GM23338 (cell line): ENCODE measurements at regions not wholly inside any gene's neighbourhood (a gene's known extent, or its start where the extent isn't known, plus 50 kb on each side); places are given as distances from the start of the nearest gene placed in this dataset.

ENCODE experiments used
- ATAC-seq: fragments of 200-7000 bp; cut with Tn5 transposase; 3 replicates; pipeline ENCODE4 v1.9.1; 2020
- DNase-seq: peaks from one replicate; pipeline ENCODE4 v3.0.0-alpha.2; 2015; ENCODE audit warnings: low spot score
- H2AFZ ChIP-seq: fragments of 200-600 bp; sonication (generic); 2 replicates; pipeline ENCODE4 v1.8.0; 2016; ENCODE audit warnings: antibody characterized with exemption, mild to moderate bottlenecking, moderate library complexity
- H3F3A ChIP-seq: fragments of 200-600 bp; sonication (generic); replicated peaks from 2 replicates; pipeline ENCODE4 v1.8.0; 2017; ENCODE audit warnings: antibody characterized with exemption, mixed run types, low read depth
- H3K27ac ChIP-seq: fragments of 200-600 bp; sonication (generic); 2 replicates; pipeline ENCODE4 v1.6.1; 2016; ENCODE audit warnings: low read depth
- H3K27me3 ChIP-seq: fragments of 200-600 bp; sonication (generic); 2 replicates; pipeline ENCODE4 v1.8.0; 2016; ENCODE audit warnings: mild to moderate bottlenecking, mixed run types, moderate library complexity; ENCODE audit not compliant: insufficient read depth
- H3K36me3 ChIP-seq: fragments of 200-600 bp; sonication (generic); 2 replicates; pipeline ENCODE4 v1.8.0; 2016; ENCODE audit warnings: mild to moderate bottlenecking; ENCODE audit not compliant: insufficient read depth
- H3K4me1 ChIP-seq: fragments of 200-600 bp; sonication (generic); 2 replicates; pipeline ENCODE4 v1.8.0; 2016; ENCODE audit warnings: mild to moderate bottlenecking, moderate library complexity; ENCODE audit not compliant: insufficient read depth
- H3K4me2 ChIP-seq: fragments of 200-600 bp; sonication (generic); 2 replicates; pipeline ENCODE4 v1.7.1; 2017; ENCODE audit warnings: mixed run types
- H3K4me3 ChIP-seq: fragments of 200-600 bp; sonication (generic); 2 replicates; pipeline ENCODE4 v1.6.1; 2016; ENCODE audit warnings: mixed run types
- H3K79me2 ChIP-seq: fragments of 200-600 bp; sonication (generic); replicated peaks from 2 replicates; pipeline ENCODE4 v1.8.0; 2017; ENCODE audit warnings: mild to moderate bottlenecking; ENCODE audit not compliant: insufficient read depth
- H3K9me2 ChIP-seq: fragments of 200-600 bp; sonication (generic); 2 replicates; pipeline ENCODE4 v1.8.0; 2017; ENCODE audit not compliant: insufficient read depth
- H4K20me1 ChIP-seq: fragments of 200-600 bp; sonication (generic); replicated peaks from 2 replicates; pipeline ENCODE4 v1.8.0; 2017; ENCODE audit warnings: mild to moderate bottlenecking; ENCODE audit not compliant: insufficient read depth
- H3K27ac Mint-ChIP-seq: 2 replicates; pipeline ENCODE4 v1.8.0; 2020; ENCODE audit warnings: inconsistent platforms, mild to moderate bottlenecking, moderate library complexity, mixed read lengths
- H3K27me3 Mint-ChIP-seq: 3 replicates; pipeline ENCODE4 v1.8.0; 2022; ENCODE audit warnings: low read depth, mild to moderate bottlenecking, moderate library complexity, mixed read lengths, inconsistent platforms; ENCODE audit not compliant: insufficient read depth, poor library complexity
- H3K36me3 Mint-ChIP-seq: 3 replicates; pipeline ENCODE4 v1.8.0; 2021; ENCODE audit warnings: low read depth, mild to moderate bottlenecking, inconsistent platforms, moderate library complexity, mixed read lengths
- H3K4me1 Mint-ChIP-seq: 3 replicates; pipeline ENCODE4 v1.8.0; 2020; ENCODE audit warnings: mild to moderate bottlenecking, inconsistent platforms, mixed read lengths
- H3K4me3 Mint-ChIP-seq: 3 replicates; pipeline ENCODE4 v1.8.0; 2021; ENCODE audit warnings: moderate library complexity, mild to moderate bottlenecking, inconsistent platforms, mixed read lengths
- H3K9me3 Mint-ChIP-seq: 3 replicates; pipeline ENCODE4 v1.8.0; 2020; ENCODE audit warnings: moderate library complexity, mild to moderate bottlenecking, inconsistent platforms, mixed read lengths
- CREB1 ChIP-seq: fragments of 250-450 bp; sonication (Bioruptor Pico); IDR thresholded peaks from 2 replicates; pipeline ENCODE4 v1.5.0; 2020; ENCODE audit warnings: low read depth, mild to moderate bottlenecking, moderate library complexity
- EZH2 ChIP-seq: fragments of 200-600 bp; sonication (generic); IDR thresholded peaks from one replicate; pipeline ENCODE4 v1.8.0; 2017; ENCODE audit warnings: antibody characterized with exemption, mild to moderate bottlenecking, low read depth; ENCODE audit not compliant: unreplicated experiment
- EZH2phosphoT487 ChIP-seq: fragments of 200-600 bp; sonication (generic); IDR thresholded peaks from one replicate; pipeline ENCODE4 v1.8.1; 2018; ENCODE audit warnings: antibody characterized with exemption; ENCODE audit not compliant: unreplicated experiment
- JUNB ChIP-seq: IDR thresholded peaks from one replicate; pipeline ENCODE4 v1.6.1; 2016; ENCODE audit warnings: antibody characterized with exemption; ENCODE audit not compliant: unreplicated experiment
- NANOG ChIP-seq: IDR thresholded peaks from 2 replicates; pipeline ENCODE4 v1.6.1; 2016; ENCODE audit warnings: antibody characterized with exemption, borderline replicate concordance
- STAT1 ChIP-seq: IDR thresholded peaks from one replicate; pipeline ENCODE4 v1.6.1; 2016; ENCODE audit warnings: antibody characterized with exemption; ENCODE audit not compliant: unreplicated experiment
- ZNF331 ChIP-seq: fragments of 250-450 bp; sonication (Bioruptor Pico); IDR thresholded peaks from 2 replicates; pipeline ENCODE4 v1.5.0; 2020; ENCODE audit warnings: low read depth, mild to moderate bottlenecking, moderate library complexity
- TF ChIP-seq, protein P1 (sequence below): IDR thresholded peaks from one replicate; pipeline ENCODE4 v1.6.1; 2018; ENCODE audit warnings: antibody characterized with exemption; ENCODE audit not compliant: unreplicated experiment
- TF ChIP-seq, protein P2 (sequence below): IDR thresholded peaks from 2 replicates; pipeline ENCODE4 v1.6.1; 2016; ENCODE audit warnings: antibody characterized with exemption

- Histone ChIP-seq H2AFZ (peak overlapping the region; percentile 94), H3K27me3 (peaks cover 35% of the 10 kb centered on the region)
These were observed 419.4 kb downstream of the UQCRFS1 start for GRCh38 chr19:28793391-28794168.

DNA sequence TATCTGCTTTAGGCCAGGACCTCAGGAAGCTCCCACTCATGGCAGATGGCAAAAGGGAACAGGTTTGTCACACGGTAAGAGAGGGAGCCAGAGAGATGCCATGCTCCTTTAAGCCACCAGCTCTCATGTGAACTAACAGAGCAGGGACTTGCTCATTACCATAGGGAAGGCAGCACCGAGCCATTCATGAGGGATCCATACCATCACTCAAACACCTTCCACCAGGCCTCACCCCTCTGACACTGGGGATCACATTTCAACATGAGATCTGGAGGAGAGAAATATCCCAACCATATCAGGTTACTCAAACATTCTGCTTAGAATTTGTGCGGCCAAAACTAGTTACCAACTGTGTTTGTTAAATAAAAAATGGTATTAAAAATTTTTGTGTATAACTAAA is 427.0 kb downstream of the UQCRFS1 start:
- Mint-ChIP-seq H3K9me3 (peaks cover 17% of the 10 kb centered on the region), H3K27me3 (no peaks in the 10 kb centered on the region), H3K27ac (no peak overlapping the region), H3K4me1 (peaks cover 5% of the 10 kb centered on the region; the same call in 2 of the 3 replicates), H3K36me3 (no peaks in the 10 kb centered on the region), H3K4me3 (no peak overlapping the region)
- Histone ChIP-seq H3K4me2 (no peak overlapping the region), H3K4me1 (0 out of 2 replicates have a peak, but pooled peaks cover 3% of the 10 kb centered on the region), H3K79me2 (no peaks in the 10 kb centered on the region), H3K27ac (no peak overlapping the region), H3K27me3 (no peaks in the 10 kb centered on the region), H3K4me3 (no peak overlapping the region), H4K20me1 (no peaks in the 10 kb centered on the region), H3K36me3 (no peaks in the 10 kb centered on the region), H3F3A (no peaks in the 10 kb centered on the region), H2AFZ (no peak overlapping the region), H3K9me2 (peaks cover 3% of the 10 kb centered on the region; the same call in 1 of the 2 replicates)
- peak; percentile 71 for DNase-seq
- ATAC-seq: peak; percentile 100
- TF ChIP-seq, protein P1, sequence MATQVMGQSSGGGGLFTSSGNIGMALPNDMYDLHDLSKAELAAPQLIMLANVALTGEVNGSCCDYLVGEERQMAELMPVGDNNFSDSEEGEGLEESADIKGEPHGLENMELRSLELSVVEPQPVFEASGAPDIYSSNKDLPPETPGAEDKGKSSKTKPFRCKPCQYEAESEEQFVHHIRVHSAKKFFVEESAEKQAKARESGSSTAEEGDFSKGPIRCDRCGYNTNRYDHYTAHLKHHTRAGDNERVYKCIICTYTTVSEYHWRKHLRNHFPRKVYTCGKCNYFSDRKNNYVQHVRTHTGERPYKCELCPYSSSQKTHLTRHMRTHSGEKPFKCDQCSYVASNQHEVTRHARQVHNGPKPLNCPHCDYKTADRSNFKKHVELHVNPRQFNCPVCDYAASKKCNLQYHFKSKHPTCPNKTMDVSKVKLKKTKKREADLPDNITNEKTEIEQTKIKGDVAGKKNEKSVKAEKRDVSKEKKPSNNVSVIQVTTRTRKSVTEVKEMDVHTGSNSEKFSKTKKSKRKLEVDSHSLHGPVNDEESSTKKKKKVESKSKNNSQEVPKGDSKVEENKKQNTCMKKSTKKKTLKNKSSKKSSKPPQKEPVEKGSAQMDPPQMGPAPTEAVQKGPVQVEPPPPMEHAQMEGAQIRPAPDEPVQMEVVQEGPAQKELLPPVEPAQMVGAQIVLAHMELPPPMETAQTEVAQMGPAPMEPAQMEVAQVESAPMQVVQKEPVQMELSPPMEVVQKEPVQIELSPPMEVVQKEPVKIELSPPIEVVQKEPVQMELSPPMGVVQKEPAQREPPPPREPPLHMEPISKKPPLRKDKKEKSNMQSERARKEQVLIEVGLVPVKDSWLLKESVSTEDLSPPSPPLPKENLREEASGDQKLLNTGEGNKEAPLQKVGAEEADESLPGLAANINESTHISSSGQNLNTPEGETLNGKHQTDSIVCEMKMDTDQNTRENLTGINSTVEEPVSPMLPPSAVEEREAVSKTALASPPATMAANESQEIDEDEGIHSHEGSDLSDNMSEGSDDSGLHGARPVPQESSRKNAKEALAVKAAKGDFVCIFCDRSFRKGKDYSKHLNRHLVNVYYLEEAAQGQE: no peak
- TF ChIP-seq, protein P2, sequence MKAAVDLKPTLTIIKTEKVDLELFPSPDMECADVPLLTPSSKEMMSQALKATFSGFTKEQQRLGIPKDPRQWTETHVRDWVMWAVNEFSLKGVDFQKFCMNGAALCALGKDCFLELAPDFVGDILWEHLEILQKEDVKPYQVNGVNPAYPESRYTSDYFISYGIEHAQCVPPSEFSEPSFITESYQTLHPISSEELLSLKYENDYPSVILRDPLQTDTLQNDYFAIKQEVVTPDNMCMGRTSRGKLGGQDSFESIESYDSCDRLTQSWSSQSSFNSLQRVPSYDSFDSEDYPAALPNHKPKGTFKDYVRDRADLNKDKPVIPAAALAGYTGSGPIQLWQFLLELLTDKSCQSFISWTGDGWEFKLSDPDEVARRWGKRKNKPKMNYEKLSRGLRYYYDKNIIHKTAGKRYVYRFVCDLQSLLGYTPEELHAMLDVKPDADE: no peak
- TF ChIP-seq STAT1: no peak

More at GRCh38 chr19:28793391-28794168, 419.4 kb downstream of the UQCRFS1 start:
- H3K27me3 Mint-ChIP-seq: peaks cover 24% of the 10 kb centered on the region
- peaks cover 16% of the 10 kb centered on the region for H3K4me1 Mint-ChIP-seq
- Histone ChIP-seq H3K4me3 (peak overlapping the region; percentile 61), H4K20me1 (no peaks in the 10 kb centered on the region), H3K36me3 (no peaks in the 10 kb centered on the region), H3F3A (no peaks in the 10 kb centered on the region), H3K79me2 (no peaks in the 10 kb centered on the region), H3K9me2 (no peaks in the 10 kb centered on the region), H3K4me2 (peak overlapping the region; percentile 76), H3K4me1 (peaks cover 8% of the 10 kb centered on the region; the same call in 1 of the 2 replicates), H3K27ac (no peak overlapping the region)
- H3K9me3 Mint-ChIP-seq: peaks cover 4% of the 10 kb centered on the region; the same call in 1 of the 3 replicates
- H3K27ac Mint-ChIP-seq: no peak overlapping the region
- no peaks in the 10 kb centered on the region for H3K36me3 Mint-ChIP-seq
- TF ChIP-seq NANOG: no peak
- TF ChIP-seq STAT1: no peak
- peak; percentile 0 for TF ChIP-seq EZH2
- TF ChIP-seq, protein P2: no peak
- TF ChIP-seq EZH2phosphoT487: no peak
- TF ChIP-seq JUNB: no peak
- no peak for TF ChIP-seq ZNF331 (CRISPR knock-in tag)
- TF ChIP-seq CREB1 (CRISPR knock-in tag): no peak
- DNase-seq (peak; percentile 68), ATAC-seq (peak; percentile 92)
- H3K4me3 Mint-ChIP-seq: peak overlapping the region; percentile 66
